GM12865 (cell line): ENCODE measurements at regions not wholly inside any gene's neighbourhood (a gene's known extent, or its start where the extent isn't known, plus 50 kb on each side); places are given as distances from the start of the nearest gene placed in this dataset.

ENCODE experiments used
- DNase-seq: peaks from one replicate; pipeline ENCODE4 v3.0.0; 2010; ENCODE audit warnings: low read depth
- H3K4me3 ChIP-seq: 2 replicates; pipeline ENCODE4 v1.5.1; 2011; ENCODE audit warnings: mild to moderate bottlenecking, low read depth, low read length, control low read depth
- CTCF ChIP-seq: IDR thresholded peaks from 2 replicates; pipeline ENCODE4 v1.5.1; 2011; ENCODE audit warnings: low read length, control low read depth, low read depth, inconsistent platforms; ENCODE audit not compliant: insufficient read depth; ENCODE audit errors: missing control alignments

- DNase-seq, result no peak
- no peak for TF ChIP-seq CTCF
- no peak overlapping the region for H3K4me3 ChIP-seq
Observed at GRCh38 chr2:78779761-78780160, 245.7 kb upstream of the REG3G start.

- TF ChIP-seq CTCF, result no peak
Observed at GRCh38 chr2:78780256-78780655, 245.2 kb upstream of the REG3G start.

DNA sequence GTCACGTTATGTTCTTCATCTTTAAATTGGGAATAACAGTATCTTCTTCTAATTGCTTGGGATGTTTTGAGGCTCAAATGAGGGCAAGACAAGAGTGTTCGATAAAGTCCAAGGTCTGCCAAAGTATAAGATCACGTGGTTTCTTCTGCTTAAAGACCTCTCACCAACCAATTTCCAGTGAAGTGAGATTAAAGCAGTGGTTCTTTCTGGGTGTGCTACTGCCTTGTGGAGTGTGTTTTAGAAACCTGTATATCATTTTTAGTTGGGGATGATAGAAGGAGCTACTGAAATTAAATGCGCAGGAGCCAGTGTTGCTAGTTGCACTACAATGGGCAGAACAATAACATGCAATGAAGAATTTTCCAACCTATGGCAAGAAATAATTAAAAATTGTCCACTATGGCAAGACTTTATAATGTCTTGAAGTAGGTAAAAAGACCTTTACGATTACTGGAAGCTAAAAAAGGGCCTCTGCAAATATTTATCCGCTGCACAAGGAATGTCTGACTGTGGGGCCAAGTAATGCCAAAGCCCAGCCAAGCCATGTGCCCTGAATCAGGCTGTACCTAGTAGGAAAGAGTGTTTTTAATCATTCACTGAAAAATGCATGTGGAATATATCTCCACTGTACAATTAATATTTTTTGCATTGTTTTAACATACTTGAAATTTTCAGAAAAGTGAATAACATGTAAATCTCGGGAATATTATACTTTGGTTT, 244.5 kb upstream of the REG3G start:
- no peak overlapping the region for H3K4me3 ChIP-seq
- TF ChIP-seq CTCF, result no peak
- DNase-seq, result no peak

More at GRCh38 chr2:78780256-78780655, 245.2 kb upstream of the REG3G start:
- no peak overlapping the region for H3K4me3 ChIP-seq
- no peak for DNase-seq

GRCh38 chr2:78782196-78782595, 243.3 kb upstream of the REG3G start:
- TF ChIP-seq CTCF, result no peak
- no peak overlapping the region for H3K4me3 ChIP-seq
- DNase-seq, result no peak

- no peak for DNase-seq
- no peak for TF ChIP-seq CTCF
- H3K4me3 ChIP-seq, result no peak overlapping the region
Observed at GRCh38 chr2:78811955-78812610, 213.4 kb upstream of the REG3G start.

GRCh38 chr2:78814331-78814986, 211.0 kb upstream of the REG3G start:
- no peak for TF ChIP-seq CTCF
- DNase-seq, result no peak
- H3K4me3 ChIP-seq, result no peak overlapping the region
